Skin epidermis (tissue), 12 donors: ENCODE measurements at regions not wholly inside any gene's neighbourhood (a gene's known extent, or its start where the extent isn't known, plus 50 kb on each side); places are given as distances from the start of the nearest gene placed in this dataset.
A peak's percentile ranks its signal among the peaks of the same experiment; 100 is the strongest.

Source experiments
- H3K27ac ChIP-seq, 21 experiments: fragments of 200-600 bp; sonication (generic) in 11 of 21; one replicate each; pipeline ENCODE4 v1.5.0; 2020; ENCODE audit warnings: mild to moderate bottlenecking in 3 of 21, inconsistent platforms in 2 of 21, moderate library complexity in 2 of 21
- H3K4me3 ChIP-seq, 7 experiments: fragments of 200-600 bp; sonication (generic) in 2 of 7; one replicate each; pipeline ENCODE4 v1.5.0; 2020; ENCODE audit warnings: inconsistent platforms in 2 of 7, mild to moderate bottlenecking in 2 of 7, moderate library complexity in 1 of 7

GRCh38 chr11:128285321-128285720, 302.0 kb downstream of the ETS1 start:
- Histone ChIP-seq H3K4me3 (no peak overlapping the region), H3K27ac (no peak overlapping the region)

- Histone ChIP-seq H3K27ac (no peak overlapping the region), H3K4me3 (no peak overlapping the region)
These were observed 302.7 kb downstream of the ETS1 start for GRCh38 chr11:128284634-128285033.

GRCh38 chr11:128283451-128283850, 303.9 kb downstream of the ETS1 start:
- H3K4me3 ChIP-seq, result no peak overlapping the region

GRCh38 chr11:128282053-128282452, 305.3 kb downstream of the ETS1 start:
- Histone ChIP-seq H3K4me3 (no peak overlapping the region), H3K27ac (no peak overlapping the region)

More at GRCh38 chr11:128283451-128283850, 303.9 kb downstream of the ETS1 start:
- no peak overlapping the region for H3K27ac ChIP-seq

- H3K27ac ChIP-seq, result peak overlapping the region in 1 of 21 experiments; percentile 45
- no peak overlapping the region for H3K4me3 ChIP-seq
These were observed 307.5 kb downstream of the ETS1 start for GRCh38 chr11:128279866-128280265.

GRCh38 chr11:128273736-128274135, 313.6 kb downstream of the ETS1 start:
- Histone ChIP-seq H3K27ac (no peak overlapping the region), H3K4me3 (no peak overlapping the region)

GRCh38 chr11:128271401-128271800, 316.0 kb downstream of the ETS1 start:
- no peak overlapping the region for H3K4me3 ChIP-seq
- H3K27ac ChIP-seq, result peak overlapping the region in 3 of 21 experiments; percentile 27 to 66 (median 52)

GRCh38 chr11:128269466-128269865, 317.9 kb downstream of the ETS1 start:
- no peak overlapping the region for H3K4me3 ChIP-seq
- no peak overlapping the region for H3K27ac ChIP-seq

GRCh38 chr11:128266893-128267292, 320.5 kb downstream of the ETS1 start:
- no peak overlapping the region for H3K27ac ChIP-seq
- H3K4me3 ChIP-seq, result no peak overlapping the region

GRCh38 chr11:128262463-128263345, 324.7 kb downstream of the ETS1 start:
- Histone ChIP-seq H3K27ac (no peak overlapping the region), H3K4me3 (no peak overlapping the region)

GRCh38 chr11:128261011-128261421, 326.3 kb downstream of the ETS1 start:
- Histone ChIP-seq H3K4me3 (no peak overlapping the region), H3K27ac (no peak overlapping the region)

- no peak overlapping the region for H3K27ac ChIP-seq
- no peak overlapping the region for H3K4me3 ChIP-seq
These were observed 327.0 kb downstream of the ETS1 start for GRCh38 chr11:128260398-128260797.

- Histone ChIP-seq H3K4me3 (no peak overlapping the region), H3K27ac (no peak overlapping the region)
These were observed 327.5 kb downstream of the ETS1 start for GRCh38 chr11:128259816-128260215.

GRCh38 chr11:128254941-128255340, 332.4 kb downstream of the ETS1 start:
- Histone ChIP-seq H3K4me3 (no peak overlapping the region), H3K27ac (no peak overlapping the region)

- H3K4me3 ChIP-seq, result no peak overlapping the region
- H3K27ac ChIP-seq, result no peak overlapping the region
These were observed 336.2 kb downstream of the ETS1 start for GRCh38 chr11:128251140-128251539.

GRCh38 chr11:128250482-128250881, 336.9 kb downstream of the ETS1 start:
- Histone ChIP-seq H3K4me3 (no peak overlapping the region), H3K27ac (no peak overlapping the region)

- Histone ChIP-seq H3K27ac (peak overlapping the region in 8 of 21 experiments; percentile 10 to 61 (median 39)), H3K4me3 (no peak overlapping the region)
These were observed 340.4 kb downstream of the ETS1 start for GRCh38 chr11:128246810-128247594.

GRCh38 chr11:128246364-128246801, 341.0 kb downstream of the ETS1 start:
- Histone ChIP-seq H3K4me3 (no peak overlapping the region), H3K27ac (peak overlapping the region in 8 of 21 experiments; percentile 10 to 61 (median 39))

GRCh38 chr11:128244871-128245270, 342.5 kb downstream of the ETS1 start:
- H3K27ac ChIP-seq, result no peak overlapping the region
- no peak overlapping the region for H3K4me3 ChIP-seq

GRCh38 chr11:128242451-128242850, 344.9 kb downstream of the ETS1 start:
- Histone ChIP-seq H3K27ac (no peak overlapping the region), H3K4me3 (no peak overlapping the region)

GRCh38 chr11:128240546-128240945, 346.8 kb downstream of the ETS1 start:
- Histone ChIP-seq H3K4me3 (no peak overlapping the region), H3K27ac (peak overlapping the region in 1 of 21 experiments; percentile 0)
